HG02885 (cell line): ENCODE measurements at regions not wholly inside any gene's neighbourhood (a gene's known extent, or its start where the extent isn't known, plus 50 kb on each side); places are given as distances from the start of the nearest gene placed in this dataset.

ENCODE experiments used
- ATAC-seq: cut with Tn5 transposase; IDR thresholded peaks from one replicate; pipeline ENCODE4 v1.9.1; 2021; ENCODE audit warnings: mild to moderate bottlenecking; ENCODE audit not compliant: unreplicated experiment, poor library complexity

DNA sequence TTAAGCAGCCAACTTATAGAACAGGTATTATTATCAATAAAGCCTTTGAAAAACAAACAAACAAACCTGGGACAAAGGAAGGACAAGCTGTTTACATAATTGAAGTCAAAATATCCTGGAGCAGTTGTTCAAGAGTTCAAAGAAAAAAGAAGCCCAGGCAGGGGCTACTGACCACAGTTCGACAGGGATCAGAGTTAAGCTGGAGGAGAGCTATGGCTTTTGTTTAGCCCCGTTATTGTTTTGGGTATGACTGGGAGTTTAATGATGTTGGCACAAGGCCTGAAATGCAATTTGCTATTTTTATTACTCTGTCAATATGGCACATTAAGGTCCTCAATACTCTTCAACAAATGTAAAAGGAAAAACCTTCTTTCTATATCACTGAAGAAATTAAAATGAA is 624.4 kb upstream of the KLHL1 start:
- ATAC-seq, result no peak

DNA sequence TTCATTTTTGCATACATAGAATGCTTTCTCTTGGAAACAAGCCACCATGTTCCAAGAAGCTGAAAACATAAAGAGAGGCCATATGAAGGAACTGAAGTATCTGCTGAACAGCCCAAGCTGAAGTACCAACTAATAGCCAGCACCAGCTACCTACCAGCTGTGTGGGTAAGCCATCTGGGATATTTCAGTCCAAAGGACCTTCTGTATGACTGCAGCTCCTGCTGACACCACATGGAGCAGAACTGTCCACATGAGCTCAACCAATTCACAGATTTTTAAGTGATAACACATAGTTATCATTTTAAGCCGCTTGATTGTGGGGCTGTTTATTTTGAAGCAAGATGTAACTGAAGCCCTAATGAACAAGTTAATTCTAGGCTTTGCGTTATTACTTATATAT is 621.1 kb upstream of the KLHL1 start:
- ATAC-seq, result no peak

DNA sequence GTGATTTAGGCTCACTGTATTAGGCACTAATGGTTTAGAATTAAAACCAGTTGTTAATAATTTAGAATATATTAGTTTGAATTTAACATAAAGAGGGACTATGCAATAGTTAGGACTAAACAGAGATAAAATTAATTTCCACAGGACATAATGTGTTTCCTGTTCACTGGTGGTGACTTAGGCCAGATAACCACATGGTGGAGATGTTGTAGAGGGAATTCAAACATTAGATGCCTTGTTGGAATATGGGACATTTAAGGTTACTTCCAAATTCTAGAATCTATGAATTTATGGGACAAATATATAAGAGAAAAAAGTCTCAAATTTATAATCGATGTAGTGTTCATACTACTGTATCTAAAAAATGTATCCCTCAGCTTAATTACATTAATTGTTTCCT is 615.5 kb upstream of the KLHL1 start:
- ATAC-seq, result no peak

DNA sequence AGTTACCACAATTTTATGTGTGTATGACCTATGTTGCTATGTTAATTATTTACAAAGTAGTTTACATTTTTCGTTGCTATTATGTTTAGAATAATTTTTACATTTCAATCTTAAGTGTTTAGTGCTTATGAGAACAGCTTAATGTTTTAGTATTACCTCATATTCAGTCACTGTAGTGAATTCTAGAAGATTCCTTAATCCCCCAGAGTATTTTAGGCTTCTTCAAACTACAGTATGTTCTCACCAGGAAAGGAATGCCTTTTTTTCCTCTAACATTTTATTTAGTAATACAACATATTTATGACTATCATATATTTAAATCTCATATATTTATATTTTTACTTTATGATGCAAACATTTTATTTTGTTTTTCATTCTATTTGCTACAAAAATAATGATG is 612.1 kb upstream of the KLHL1 start:
- no peak for ATAC-seq

DNA sequence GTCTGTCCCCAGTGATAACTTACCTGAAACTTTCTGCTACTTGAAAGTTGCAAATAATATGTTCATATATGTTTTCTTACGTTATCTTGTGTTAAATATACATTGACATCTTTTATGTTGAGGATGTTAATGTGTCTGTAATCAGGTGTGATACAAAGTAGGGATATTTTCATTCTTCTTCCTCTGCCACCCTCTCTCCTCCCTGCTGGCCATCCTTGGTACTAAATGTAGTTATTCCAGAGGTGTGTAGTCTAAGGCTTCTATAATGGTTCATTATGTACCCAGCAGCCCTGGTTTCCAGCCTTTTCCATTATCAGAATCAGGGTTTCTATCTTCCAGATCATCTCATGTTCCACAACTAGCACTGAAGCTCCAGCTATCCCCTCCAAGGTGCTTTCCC is 606.7 kb upstream of the KLHL1 start:
- peak; percentile 39 for ATAC-seq

DNA sequence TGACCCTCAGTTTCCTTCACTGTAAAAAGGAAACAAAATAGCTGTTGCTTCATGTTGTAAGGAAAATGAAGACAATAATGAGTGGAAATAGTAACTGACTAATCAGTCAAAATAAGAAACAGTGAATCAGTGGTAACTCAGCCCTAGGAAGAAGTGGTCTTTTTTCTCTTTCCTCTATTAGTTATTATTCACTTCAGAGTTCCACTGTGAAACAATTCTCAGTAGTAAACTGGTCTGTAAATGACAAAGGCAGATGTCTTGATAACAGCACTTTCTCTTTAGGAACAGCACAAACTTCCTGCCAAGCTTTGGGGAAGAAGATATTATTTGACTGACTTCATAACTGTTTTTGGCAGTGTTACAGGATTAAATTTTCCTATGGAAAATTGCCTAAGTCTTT is 600.5 kb upstream of the KLHL1 start:
- no peak for ATAC-seq

DNA sequence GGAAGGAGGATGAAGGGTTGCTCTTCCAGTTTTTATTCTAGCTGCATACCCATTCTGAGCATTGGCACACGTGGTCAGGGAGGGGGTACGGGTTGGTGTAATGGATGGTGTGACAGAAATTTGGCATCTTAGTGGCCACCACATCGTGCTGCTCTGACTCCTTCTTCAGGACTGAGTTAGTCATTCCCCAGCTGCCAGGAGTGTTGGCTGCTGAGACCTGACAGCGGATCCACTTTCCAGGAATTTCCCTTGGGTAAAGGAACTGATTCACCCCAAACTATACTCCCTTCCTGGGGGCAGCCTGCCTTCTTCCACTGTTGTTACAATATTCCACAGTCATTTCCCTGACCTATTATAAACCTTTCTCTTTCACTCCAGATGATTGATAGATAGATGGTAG is 595.5 kb upstream of the KLHL1 start:
- ATAC-seq, result no peak

DNA sequence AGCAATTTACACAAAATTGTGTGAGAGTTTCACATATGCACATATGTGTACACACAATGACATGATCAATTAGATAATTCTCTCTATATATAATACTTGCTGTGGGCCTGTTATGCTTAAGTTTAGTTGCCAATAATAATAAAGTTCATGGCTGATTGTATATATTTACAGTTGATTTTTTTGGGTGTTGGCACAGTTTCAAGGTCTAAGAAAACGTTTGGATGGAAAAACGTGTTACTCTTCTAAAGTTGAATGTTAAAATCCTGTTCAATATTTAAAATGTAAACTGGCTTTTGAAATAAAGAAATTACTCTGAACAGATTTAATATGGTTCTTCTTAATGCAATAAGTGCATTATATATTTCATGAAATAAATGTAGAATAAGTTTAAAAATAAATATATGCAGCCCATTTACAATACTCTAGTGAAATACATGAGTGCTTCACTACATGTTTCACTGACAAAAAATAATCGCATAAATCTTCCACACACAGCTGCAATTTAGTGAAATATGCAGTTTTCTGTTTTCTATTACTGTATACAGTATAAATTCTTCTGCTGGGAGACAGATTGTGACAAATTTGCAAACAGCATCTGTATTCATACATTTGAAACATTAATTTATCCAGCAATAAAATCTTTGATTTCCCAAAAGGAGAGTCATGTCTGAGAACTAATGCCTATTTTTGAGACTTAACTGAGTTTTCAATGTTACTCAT is 586.9 kb upstream of the KLHL1 start:
- ATAC-seq, result no peak

DNA sequence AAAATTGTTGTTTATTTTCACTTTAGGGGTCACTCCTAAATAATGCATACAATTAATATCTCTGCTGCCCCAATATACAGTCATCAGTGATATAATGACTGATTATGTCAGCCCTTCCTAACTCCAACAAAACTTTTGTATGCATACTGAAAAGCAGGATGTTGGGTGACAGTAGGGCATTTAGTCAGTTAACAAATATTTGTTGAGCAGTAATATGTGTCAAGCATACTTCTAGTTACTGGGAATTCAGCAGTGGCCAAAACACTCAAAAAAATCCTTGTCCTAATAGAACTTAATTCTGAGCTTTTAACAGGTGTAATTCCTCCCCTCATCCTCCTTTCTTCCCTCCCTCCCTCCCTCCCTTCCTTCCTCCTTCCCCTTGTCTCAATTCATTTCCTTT is 560.7 kb upstream of the KLHL1 start:
- ATAC-seq, result no peak

DNA sequence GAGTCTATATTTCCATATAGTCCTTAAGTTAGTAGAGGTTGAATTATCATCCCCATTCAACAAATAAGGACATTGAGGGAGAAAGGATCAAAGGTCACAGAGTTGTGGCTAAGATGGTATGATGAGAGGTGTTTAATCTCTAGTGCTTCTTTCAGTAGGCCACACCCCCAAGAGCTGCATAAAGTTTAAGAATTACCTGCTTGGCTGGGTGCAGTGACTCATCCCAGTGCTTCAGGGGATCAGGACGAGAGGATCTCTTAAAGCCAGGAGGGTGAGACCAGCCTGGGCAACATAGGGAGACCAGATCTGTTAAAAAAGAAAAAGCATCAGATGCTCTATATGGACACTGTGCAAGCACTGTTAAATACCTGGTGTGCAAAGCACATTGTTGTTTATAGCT is 560.0 kb upstream of the KLHL1 start:
- no peak for ATAC-seq

DNA sequence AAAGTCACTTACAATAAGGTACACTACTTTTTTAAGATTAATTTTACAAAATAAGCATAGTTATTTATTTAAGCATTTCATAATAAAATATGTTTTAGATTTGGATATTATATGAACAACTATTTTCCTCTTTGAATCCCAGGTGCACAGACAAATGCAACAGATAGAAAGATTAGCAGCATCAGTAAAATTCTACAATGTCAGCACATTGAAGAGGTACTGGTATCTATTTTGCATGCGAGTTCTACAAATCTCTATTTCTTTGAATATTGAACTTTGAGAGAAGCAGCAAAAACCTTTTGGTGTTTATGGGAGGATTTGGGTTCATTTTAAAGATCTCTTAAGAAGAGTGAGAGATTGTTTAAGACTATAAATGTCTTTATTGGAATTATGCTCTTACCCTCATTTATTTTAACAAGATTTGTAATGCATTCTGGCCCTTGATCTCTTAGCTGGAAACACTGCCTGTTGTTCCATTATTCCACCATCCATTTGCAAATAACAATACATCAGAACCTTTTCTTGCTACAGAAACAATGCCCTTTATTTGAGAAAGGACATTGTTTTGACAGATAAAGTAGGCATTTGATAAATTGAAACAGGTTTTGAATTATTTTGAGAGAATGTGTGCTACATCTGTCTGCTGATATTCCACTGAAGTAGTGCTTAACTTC is 558.8 kb upstream of the KLHL1 start:
- no peak for ATAC-seq

DNA sequence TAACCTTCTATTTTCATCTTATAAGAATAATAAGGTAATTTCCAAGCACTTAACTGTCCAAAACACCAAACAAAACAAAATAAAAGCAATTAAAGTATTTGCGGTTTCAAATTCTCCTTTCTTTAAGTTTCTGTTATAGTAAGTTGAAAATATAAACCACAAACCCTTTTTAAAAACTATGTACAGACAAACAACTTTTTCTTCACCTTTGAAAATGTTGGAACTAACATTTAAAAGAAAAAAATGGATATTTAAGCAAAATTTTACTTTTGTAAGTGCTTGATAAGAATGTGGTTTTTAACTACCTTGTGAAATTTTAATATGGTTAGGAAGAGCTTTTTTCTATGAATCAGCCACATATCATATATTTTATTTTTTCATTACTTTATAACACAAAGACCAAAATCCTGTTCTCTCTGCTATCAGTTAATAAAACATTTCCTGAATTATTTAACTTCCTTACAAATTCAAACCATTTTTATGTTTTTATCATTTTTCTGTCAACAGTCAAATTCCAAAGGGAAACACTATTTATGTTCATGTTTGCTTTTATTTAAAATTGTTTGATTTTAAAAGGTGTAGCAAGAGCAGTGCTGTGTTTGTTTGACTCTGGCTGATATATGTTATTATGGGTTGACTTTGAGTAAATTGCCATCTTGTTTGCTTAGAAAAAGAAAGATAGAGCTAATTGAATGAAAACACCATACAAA is 554.1 kb upstream of the KLHL1 start:
- ATAC-seq, result no peak

DNA sequence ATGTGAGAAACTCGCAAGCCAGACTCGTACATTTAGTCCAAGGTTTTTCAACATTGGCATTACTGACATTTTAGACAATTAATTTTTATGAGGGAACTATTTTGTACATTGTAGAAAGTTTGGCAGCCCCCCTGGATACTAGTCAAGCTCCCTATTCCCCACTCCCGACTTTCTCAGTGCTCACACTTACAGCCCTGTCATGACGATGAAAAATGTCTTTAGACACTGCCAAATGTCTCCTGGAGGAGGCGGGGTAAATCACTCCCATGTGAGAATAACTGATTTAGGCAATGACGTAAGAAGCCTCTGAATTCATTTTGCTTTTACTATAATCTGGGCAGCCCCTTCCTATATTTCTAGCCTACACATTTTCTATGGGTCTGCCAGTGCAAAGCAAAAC is 535.8 kb upstream of the KLHL1 start:
- ATAC-seq, result no peak

DNA sequence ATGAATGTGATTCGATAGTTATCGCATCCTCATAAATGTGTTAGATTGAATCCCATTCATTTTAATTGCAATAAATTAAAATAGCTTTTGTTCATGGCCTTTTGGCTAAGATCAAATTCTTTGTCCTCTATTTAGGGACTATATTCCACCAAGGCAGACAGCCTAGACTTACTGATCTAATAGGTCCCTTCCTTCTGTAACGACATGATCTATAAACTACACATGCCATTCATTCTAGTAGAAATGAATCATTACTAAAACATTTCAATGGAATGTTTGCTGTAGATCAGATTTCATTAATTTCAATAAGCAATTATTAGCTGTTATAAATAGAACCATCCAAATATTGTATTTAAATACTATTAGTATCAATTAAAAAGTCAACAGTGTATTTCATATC is 526.6 kb upstream of the KLHL1 start:
- no peak for ATAC-seq

DNA sequence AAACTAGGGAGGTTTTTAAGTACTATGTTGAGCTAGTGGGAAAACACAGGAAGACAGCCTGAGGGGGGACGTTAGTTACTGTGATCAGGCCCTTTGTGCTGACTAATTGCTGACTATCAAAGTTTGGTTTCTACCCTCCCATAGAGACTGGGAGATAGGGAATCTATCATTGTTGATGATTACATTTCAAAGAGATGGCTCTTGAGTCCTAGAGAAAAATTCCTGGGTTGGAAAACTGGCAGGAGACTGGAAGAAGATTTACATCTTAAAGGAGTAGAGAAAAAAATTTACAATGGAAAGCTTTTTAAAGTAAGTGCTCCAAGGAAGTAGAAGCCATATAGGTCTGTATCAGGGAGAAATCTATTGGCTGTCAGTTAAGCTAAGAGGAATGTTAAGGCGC is 522.0 kb upstream of the KLHL1 start:
- no peak for ATAC-seq

DNA sequence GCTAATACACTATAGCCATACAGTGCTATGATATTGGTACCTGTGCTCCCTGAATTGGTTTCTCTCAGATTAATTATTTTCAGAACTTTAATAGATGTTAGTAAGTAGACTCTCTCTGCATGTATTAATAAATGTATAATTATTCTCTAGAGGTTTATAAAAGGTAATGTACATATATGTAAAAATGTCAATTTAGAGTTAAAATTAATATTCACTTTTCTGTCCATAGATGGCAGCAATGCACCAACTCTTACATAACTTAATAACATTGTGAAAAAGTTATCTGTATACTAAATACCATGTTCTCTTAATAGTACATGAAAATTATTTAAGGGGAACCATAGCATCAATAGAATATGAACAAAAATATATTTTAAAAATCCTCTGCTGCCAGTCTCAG is 515.0 kb upstream of the KLHL1 start:
- peak; percentile 71 for ATAC-seq

DNA sequence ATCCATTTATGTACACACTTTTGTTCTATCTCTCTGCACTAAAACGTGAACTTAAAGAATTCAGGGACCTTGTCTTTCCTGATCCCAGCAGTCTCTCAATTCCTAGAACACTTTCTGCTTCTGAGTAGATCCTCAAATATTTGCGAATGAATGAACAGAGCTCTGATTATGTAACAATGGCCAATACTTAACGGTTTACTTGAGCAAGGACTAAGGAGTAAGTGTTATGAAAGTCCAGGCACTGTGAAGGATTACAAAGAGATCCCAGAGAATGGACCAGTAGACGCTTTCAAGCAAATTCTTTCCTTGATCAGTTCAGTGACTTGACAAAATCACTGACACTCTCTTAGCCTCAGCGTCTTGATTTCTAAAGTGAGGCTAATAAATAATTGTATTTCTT is 514.5 kb upstream of the KLHL1 start:
- no peak for ATAC-seq

DNA sequence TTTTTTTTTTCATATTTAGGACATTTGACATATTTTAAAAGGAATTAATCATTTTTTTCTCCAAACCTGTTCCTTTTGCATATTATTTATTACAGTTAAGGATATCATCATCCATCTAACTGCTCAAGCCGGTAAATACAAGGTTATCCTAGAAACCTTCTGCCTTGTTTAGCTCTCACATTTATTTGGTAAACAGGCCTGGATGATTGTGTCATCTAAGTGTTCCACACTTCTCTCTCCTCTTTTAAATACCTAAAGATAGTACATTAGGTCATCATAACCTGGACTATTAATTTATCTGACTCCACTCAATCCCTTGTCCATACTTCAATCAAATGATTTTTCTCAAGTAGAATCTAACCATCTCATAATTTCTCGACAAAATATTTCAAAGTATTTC is 511.7 kb upstream of the KLHL1 start:
- ATAC-seq, result no peak

DNA sequence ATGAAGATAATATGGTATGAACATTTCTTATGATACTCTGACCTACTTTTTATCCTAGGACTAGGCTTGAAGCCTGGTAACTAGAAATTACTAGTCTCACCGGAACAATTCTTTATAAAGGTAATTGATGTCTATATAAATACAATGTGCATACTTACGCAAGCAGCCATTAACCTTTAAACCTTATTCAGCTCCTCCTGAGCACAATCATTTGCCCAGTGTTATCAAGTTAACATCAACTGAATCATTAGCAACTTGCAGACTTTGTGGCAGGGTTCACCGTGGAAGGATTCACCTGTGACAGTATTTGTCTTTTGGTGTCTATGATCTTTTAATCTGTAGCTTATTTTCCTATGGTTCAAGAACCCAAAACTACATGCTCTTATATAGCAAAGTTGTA is 508.6 kb upstream of the KLHL1 start:
- ATAC-seq, result no peak

DNA sequence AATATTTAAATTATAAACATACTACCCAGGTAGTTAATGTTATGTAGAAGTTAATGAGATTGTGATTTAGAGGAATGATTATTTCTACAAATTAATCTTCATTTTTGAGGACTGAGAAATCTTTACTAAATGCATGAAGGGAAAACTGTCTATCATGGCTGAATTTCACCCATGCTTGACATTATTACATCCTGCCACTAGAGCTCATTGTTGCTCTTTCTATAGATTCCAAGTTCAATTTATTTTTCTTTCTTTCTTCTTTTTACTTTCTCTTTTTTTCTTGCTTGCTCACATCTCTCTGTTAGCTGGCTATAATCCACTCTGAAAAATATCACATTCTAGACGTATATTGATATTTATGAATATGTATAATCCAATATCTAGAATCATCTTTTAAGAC is 505.0 kb upstream of the KLHL1 start:
- ATAC-seq, result no peak

DNA sequence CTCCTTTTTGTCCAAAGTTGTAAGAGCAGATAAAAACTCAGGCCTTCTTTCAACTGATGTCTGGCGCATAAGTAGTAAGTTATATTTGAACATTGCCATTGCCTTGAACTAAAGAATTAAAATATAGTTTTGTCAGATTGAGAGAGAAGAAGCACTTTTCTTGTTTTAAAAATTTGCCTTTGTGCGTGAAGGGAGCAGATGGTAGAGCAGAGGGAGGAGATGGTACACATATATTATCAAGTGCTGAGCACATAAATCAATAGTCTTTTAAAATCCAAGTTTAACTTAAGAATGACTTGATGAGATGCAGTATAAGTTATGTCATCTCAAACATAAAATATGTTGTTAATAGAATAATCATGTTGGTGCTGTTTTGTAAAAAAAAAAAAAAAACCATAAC is 504.6 kb upstream of the KLHL1 start:
- no peak for ATAC-seq

DNA sequence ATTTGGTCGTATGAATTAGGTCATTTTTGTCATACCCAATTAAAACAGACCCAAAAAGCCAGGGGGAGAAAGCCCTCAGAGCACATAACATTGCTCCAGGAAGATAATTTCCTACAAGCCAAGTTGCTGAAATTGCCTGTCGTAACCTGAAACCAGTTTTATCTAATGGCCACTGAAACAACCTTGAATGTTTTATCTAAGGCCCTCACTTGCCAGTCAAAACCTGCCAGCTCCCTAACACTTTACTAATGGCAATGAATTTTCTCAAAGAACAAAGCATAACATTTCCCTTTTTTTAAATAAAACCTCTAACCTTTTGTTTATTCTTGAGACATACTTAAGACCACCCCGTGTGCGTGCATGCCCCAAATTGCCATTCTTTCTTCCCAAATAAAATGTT is 496.2 kb upstream of the KLHL1 start:
- no peak for ATAC-seq
